Ishikawa (cell line): ENCODE measurements at regions not wholly inside any gene's neighbourhood (a gene's known extent, or its start where the extent isn't known, plus 50 kb on each side); places are given as distances from the start of the nearest gene placed in this dataset.

Source experiments
- CEBPB ChIP-seq: IDR thresholded peaks from 2 replicates; pipeline ENCODE4 v1.6.1; 2012
- CREB1 ChIP-seq: IDR thresholded peaks from 2 replicates; pipeline ENCODE4 v1.6.1; 2012; ENCODE audit warnings: low read depth
- EGR1 ChIP-seq: IDR thresholded peaks from 2 replicates; pipeline ENCODE4 v1.6.1; 2012
- EP300 ChIP-seq: IDR thresholded peaks from 2 replicates; pipeline ENCODE4 v1.6.1; 2012; ENCODE audit warnings: borderline replicate concordance
- FOXM1 ChIP-seq: IDR thresholded peaks from 2 replicates; pipeline ENCODE4 v1.6.1; 2012; ENCODE audit warnings: low read depth, borderline replicate concordance
- MAX ChIP-seq: IDR thresholded peaks from 2 replicates; pipeline ENCODE4 v1.6.1; 2012
- NFIC ChIP-seq: IDR thresholded peaks from 2 replicates; pipeline ENCODE4 v1.6.1; 2012
- RAD21 ChIP-seq: IDR thresholded peaks from 2 replicates; pipeline ENCODE4 v1.6.1; 2012; ENCODE audit warnings: low read depth
- REST ChIP-seq: IDR thresholded peaks from 2 replicates; pipeline ENCODE4 v1.6.1; 2012; ENCODE audit warnings: low read depth, mild to moderate bottlenecking
- TAF1 ChIP-seq: IDR thresholded peaks from 2 replicates; pipeline ENCODE4 v1.6.1; 2012; ENCODE audit warnings: low read depth, mild to moderate bottlenecking
- TCF12 ChIP-seq: IDR thresholded peaks from 2 replicates; pipeline ENCODE4 v1.6.1; 2012; ENCODE audit warnings: low read depth
- TEAD4 ChIP-seq: IDR thresholded peaks from 2 replicates; pipeline ENCODE4 v1.6.1; 2012
- YY1 ChIP-seq: IDR thresholded peaks from 2 replicates; pipeline ENCODE4 v1.6.1; 2012; ENCODE audit warnings: low read depth
- ZBTB7A ChIP-seq: IDR thresholded peaks from 2 replicates; pipeline ENCODE4 v1.6.1; 2012; ENCODE audit warnings: low read depth
- TF ChIP-seq, protein P1 (sequence below): IDR thresholded peaks from 2 replicates; pipeline ENCODE4 v1.6.1; 2012

GRCh38 chr10:121406823-121407545 lies 191.3 kb downstream of the FGFR2 start:
- TF ChIP-seq CREB1 (no peak), FOXM1 (no peak), TAF1 (no peak), ZBTB7A (no peak), NFIC (no peak), EP300 (no peak), YY1 (no peak), EGR1 (no peak), RAD21 (no peak), MAX (no peak), TCF12 (no peak), REST (no peak), CEBPB (no peak)
- TF ChIP-seq, protein P1, sequence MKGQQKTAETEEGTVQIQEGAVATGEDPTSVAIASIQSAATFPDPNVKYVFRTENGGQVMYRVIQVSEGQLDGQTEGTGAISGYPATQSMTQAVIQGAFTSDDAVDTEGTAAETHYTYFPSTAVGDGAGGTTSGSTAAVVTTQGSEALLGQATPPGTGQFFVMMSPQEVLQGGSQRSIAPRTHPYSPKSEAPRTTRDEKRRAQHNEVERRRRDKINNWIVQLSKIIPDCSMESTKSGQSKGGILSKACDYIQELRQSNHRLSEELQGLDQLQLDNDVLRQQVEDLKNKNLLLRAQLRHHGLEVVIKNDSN, result no peak

DNA sequence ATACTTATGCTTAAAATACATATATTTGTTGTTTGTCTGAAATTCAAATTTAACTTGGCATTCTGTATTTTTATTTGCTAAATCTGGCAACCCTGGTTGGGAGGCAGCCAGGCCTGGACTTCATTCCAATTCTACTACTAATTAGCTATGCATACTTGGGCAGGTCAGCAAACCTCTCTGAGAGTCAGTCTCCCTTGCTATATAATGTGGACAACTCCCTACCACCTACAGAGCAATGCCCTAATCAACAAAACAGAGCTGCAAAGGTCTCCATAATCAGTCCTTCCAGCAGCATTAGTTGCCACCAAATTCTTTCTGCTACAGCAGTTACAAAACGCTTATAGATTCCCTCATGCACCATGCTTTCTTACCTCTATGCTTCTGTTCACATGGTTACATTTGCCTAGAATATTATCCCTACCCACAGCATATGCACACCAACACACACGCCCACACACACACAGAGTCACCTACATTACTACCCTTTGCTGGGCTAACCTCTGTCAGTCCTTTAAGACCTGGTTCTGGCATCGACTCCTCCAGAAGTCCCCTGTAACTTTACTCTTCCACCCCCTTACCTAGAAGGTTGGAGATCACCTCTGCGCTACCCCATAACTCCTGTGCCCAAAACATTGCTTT lies 188.7 kb downstream of the FGFR2 start:
- 0 out of 2 replicates have a peak, but pooled peaks have one; percentile 16 for TF ChIP-seq YY1
- TF ChIP-seq TCF12, result peak; percentile 79
- TF ChIP-seq EP300, result peak; percentile 39
- peak; percentile 30 for TF ChIP-seq RAD21
- TF ChIP-seq CEBPB, result peak; percentile 43; the same call in 1 of the 2 replicates
- TF ChIP-seq TAF1, result no peak
- TF ChIP-seq, protein P1, result no peak
- peak; percentile 65; the same call in 1 of the 2 replicates for TF ChIP-seq EGR1
- peak; percentile 82 for TF ChIP-seq TEAD4
- TF ChIP-seq NFIC, result peak; percentile 88

- no peak for TF ChIP-seq RAD21
- TF ChIP-seq CEBPB, result no peak
- no peak for TF ChIP-seq MAX
- TF ChIP-seq EP300, result no peak
- no peak for TF ChIP-seq TCF12
These were observed 187.2 kb downstream of the FGFR2 start for GRCh38 chr10:121411004-121411403.

GRCh38 chr10:121413951-121414350 lies 184.3 kb downstream of the FGFR2 start:
- TF ChIP-seq, protein P1, result no peak
- TF ChIP-seq ZBTB7A, result no peak
- no peak for TF ChIP-seq MAX
- TF ChIP-seq TCF12, result no peak
- no peak for TF ChIP-seq TAF1
- TF ChIP-seq CREB1, result no peak
- TF ChIP-seq CEBPB, result no peak
- no peak for TF ChIP-seq NFIC
- TF ChIP-seq EP300, result no peak
- TF ChIP-seq FOXM1, result no peak
- no peak for TF ChIP-seq EGR1
- no peak for TF ChIP-seq YY1
- TF ChIP-seq REST, result no peak
- no peak for TF ChIP-seq RAD21
- no peak for TF ChIP-seq TEAD4
